Gastroesophageal sphincter (tissue), 3 donors: ENCODE measurements at regions not wholly inside any gene's neighbourhood (a gene's known extent, or its start where the extent isn't known, plus 50 kb on each side); places are given as distances from the start of the nearest gene placed in this dataset.

Experiments used
- POLR2AphosphoS5 ChIP-seq: sonication (generic); formaldehyde crosslinking; IDR thresholded peaks from one replicate; pipeline ENCODE4 v1.6.1; 2017; ENCODE audit warnings: antibody characterized with exemption
- TF ChIP-seq, protein P1 (sequence below), 4 experiments: fragments of 200-600 bp in 2 of 4; fragments of 450-650 bp in 2 of 4; sonication (generic) in 1 of 4; IDR thresholded peaks; one replicate each; pipeline ENCODE4 v1.5.1; 2017 to 2019; ENCODE audit warnings: antibody characterized with exemption in 4 of 4, mild to moderate bottlenecking in 2 of 4, moderate library complexity in 2 of 4

DNA sequence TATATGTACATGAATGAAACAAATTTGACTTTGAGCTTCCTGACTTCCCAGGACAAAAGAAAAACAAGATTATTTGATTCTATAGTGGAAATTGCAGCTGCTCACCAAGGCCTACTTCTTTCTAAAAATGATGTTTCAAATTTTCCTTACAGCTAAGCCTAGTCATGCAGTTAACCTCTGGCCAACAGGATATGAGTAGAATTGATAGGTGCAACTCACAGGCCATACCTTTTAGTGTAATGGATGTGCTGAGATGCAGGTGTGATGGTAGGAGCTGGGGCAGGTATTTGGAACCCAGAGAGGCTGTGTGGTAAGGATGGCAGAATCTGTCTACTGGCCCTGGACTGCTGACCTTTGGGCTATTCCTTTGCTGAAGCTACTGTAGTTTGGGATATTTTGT is 230.9 kb upstream of the PREP start:
- TF ChIP-seq POLR2AphosphoS5 = no peak
- TF ChIP-seq, protein P1, sequence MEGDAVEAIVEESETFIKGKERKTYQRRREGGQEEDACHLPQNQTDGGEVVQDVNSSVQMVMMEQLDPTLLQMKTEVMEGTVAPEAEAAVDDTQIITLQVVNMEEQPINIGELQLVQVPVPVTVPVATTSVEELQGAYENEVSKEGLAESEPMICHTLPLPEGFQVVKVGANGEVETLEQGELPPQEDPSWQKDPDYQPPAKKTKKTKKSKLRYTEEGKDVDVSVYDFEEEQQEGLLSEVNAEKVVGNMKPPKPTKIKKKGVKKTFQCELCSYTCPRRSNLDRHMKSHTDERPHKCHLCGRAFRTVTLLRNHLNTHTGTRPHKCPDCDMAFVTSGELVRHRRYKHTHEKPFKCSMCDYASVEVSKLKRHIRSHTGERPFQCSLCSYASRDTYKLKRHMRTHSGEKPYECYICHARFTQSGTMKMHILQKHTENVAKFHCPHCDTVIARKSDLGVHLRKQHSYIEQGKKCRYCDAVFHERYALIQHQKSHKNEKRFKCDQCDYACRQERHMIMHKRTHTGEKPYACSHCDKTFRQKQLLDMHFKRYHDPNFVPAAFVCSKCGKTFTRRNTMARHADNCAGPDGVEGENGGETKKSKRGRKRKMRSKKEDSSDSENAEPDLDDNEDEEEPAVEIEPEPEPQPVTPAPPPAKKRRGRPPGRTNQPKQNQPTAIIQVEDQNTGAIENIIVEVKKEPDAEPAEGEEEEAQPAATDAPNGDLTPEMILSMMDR (IDR thresholded peaks at IDR 0.05) = no peak
